ENCODE measurements at regions not wholly inside any gene's neighbourhood (a gene's known extent, or its start where the extent isn't known, plus 50 kb on each side); places are given as distances from the start of the nearest gene placed in this dataset.

- H3K4me1 Mint-ChIP-seq (ENCODE audit: low read depth, unreplicated experiment), result peaks cover 2% of the 10 kb centered on the region
- no peak overlapping the region for H3K4me3 Mint-ChIP-seq (ENCODE audit: unreplicated experiment)
- no peak overlapping the region for H3K4me3 ChIP-seq (ENCODE audit: insufficient read depth, low read depth, low read length)
- DNase-seq (ENCODE audit: low read depth), result no peak
- no peak overlapping the region for H3K27ac Mint-ChIP-seq (ENCODE audit: unreplicated experiment)
- H4K20me1 ChIP-seq (ENCODE audit: insufficient read depth, low read length), result no peaks in the 10 kb centered on the region
- FAIRE-seq, result peak; percentile 20
- no peaks in the 10 kb centered on the region for H3K79me2 ChIP-seq (ENCODE audit: insufficient read depth, low read length)
- no peaks in the 10 kb centered on the region for H3K36me3 ChIP-seq (ENCODE audit: insufficient read depth, low read length)
- H3K9me3 Mint-ChIP-seq (ENCODE audit: unreplicated experiment), result no peaks in the 10 kb centered on the region
- no peaks in the 10 kb centered on the region for H3K27me3 Mint-ChIP-seq (ENCODE audit: low read depth, unreplicated experiment)
- H3K9me3 ChIP-seq (ENCODE audit: insufficient read depth, low read depth, low read length), result no peaks in the 10 kb centered on the region
- TF ChIP-seq EZH2 (IDR thresholded peaks at IDR 0.05; ENCODE audit: insufficient read depth, low read length) (no peak), CTCF (IDR thresholded peaks at IDR 0.05; ENCODE audit: insufficient read depth, low read depth, low read length) (no peak)
- H3K27ac ChIP-seq (ENCODE audit: low read depth, low read length), result no peak overlapping the region
- no peak overlapping the region for H3K9ac ChIP-seq (ENCODE audit: low read length)
- H3K4me2 ChIP-seq (ENCODE audit: low read length), result no peak overlapping the region
- H3K4me1 ChIP-seq (ENCODE audit: insufficient read depth, low read length), result no peaks in the 10 kb centered on the region
- H3K36me3 Mint-ChIP-seq (ENCODE audit: low read depth, unreplicated experiment), result no peaks in the 10 kb centered on the region
- no peaks in the 10 kb centered on the region for H3K27me3 ChIP-seq (ENCODE audit: insufficient read depth, low read length)
- no peak overlapping the region for H2AFZ ChIP-seq (ENCODE audit: low read depth, low read length)
Observed at GRCh38 chr12:67852701-67853100, 136.5 kb upstream of the IFNG-AS1 start.

- Histone ChIP-seq H3K9ac (ENCODE audit: low read length) (no peak overlapping the region), H3K27me3 (ENCODE audit: insufficient read depth, low read length) (no peaks in the 10 kb centered on the region), H4K20me1 (ENCODE audit: insufficient read depth, low read length) (no peaks in the 10 kb centered on the region), H3K4me1 (ENCODE audit: insufficient read depth, low read length) (no peaks in the 10 kb centered on the region), H3K4me3 (ENCODE audit: insufficient read depth, low read depth, low read length) (no peak overlapping the region), H3K27ac (ENCODE audit: low read depth, low read length) (no peak overlapping the region), H2AFZ (ENCODE audit: low read depth, low read length) (no peak overlapping the region), H3K79me2 (ENCODE audit: insufficient read depth, low read length) (no peaks in the 10 kb centered on the region), H3K9me3 (ENCODE audit: insufficient read depth, low read depth, low read length) (no peaks in the 10 kb centered on the region), H3K4me2 (ENCODE audit: low read length) (no peak overlapping the region), H3K36me3 (ENCODE audit: insufficient read depth, low read length) (no peaks in the 10 kb centered on the region)
- Mint-ChIP-seq H3K4me3 (ENCODE audit: unreplicated experiment) (no peak overlapping the region), H3K27ac (ENCODE audit: unreplicated experiment) (no peak overlapping the region), H3K9me3 (ENCODE audit: unreplicated experiment) (no peaks in the 10 kb centered on the region), H3K36me3 (ENCODE audit: low read depth, unreplicated experiment) (no peaks in the 10 kb centered on the region), H3K4me1 (ENCODE audit: low read depth, unreplicated experiment) (peaks cover 2% of the 10 kb centered on the region), H3K27me3 (ENCODE audit: low read depth, unreplicated experiment) (no peaks in the 10 kb centered on the region)
- TF ChIP-seq CTCF (IDR thresholded peaks at IDR 0.05; ENCODE audit: insufficient read depth, low read depth, low read length) (no peak), EZH2 (IDR thresholded peaks at IDR 0.05; ENCODE audit: insufficient read depth, low read length) (no peak)
- FAIRE-seq, result no peak
- DNase-seq (ENCODE audit: low read depth), result peak; percentile 69
Observed at GRCh38 chr12:67853204-67853603, 136.0 kb upstream of the IFNG-AS1 start.

GRCh38 chr12:67854351-67854750 is 134.9 kb upstream of the IFNG-AS1 start:
- Histone ChIP-seq H4K20me1 (ENCODE audit: insufficient read depth, low read length) (no peaks in the 10 kb centered on the region), H3K4me2 (ENCODE audit: low read length) (no peak overlapping the region), H3K79me2 (ENCODE audit: insufficient read depth, low read length) (no peaks in the 10 kb centered on the region), H3K27ac (ENCODE audit: low read depth, low read length) (no peak overlapping the region), H3K27me3 (ENCODE audit: insufficient read depth, low read length) (no peaks in the 10 kb centered on the region), H3K4me3 (ENCODE audit: insufficient read depth, low read depth, low read length) (no peak overlapping the region), H2AFZ (ENCODE audit: low read depth, low read length) (no peak overlapping the region), H3K36me3 (ENCODE audit: insufficient read depth, low read length) (no peaks in the 10 kb centered on the region), H3K9ac (ENCODE audit: low read length) (no peak overlapping the region), H3K9me3 (ENCODE audit: insufficient read depth, low read depth, low read length) (no peaks in the 10 kb centered on the region), H3K4me1 (ENCODE audit: insufficient read depth, low read length) (no peaks in the 10 kb centered on the region)
- H3K4me3 Mint-ChIP-seq (ENCODE audit: unreplicated experiment), result no peak overlapping the region
- no peaks in the 10 kb centered on the region for H3K9me3 Mint-ChIP-seq (ENCODE audit: unreplicated experiment)
- peak; percentile 71 for DNase-seq (ENCODE audit: low read depth)
- peaks cover 2% of the 10 kb centered on the region for H3K4me1 Mint-ChIP-seq (ENCODE audit: low read depth, unreplicated experiment)
- no peaks in the 10 kb centered on the region for H3K36me3 Mint-ChIP-seq (ENCODE audit: low read depth, unreplicated experiment)
- no peak for FAIRE-seq
- no peak overlapping the region for H3K27ac Mint-ChIP-seq (ENCODE audit: unreplicated experiment)
- TF ChIP-seq CTCF (IDR thresholded peaks at IDR 0.05; ENCODE audit: insufficient read depth, low read depth, low read length), result no peak
- TF ChIP-seq EZH2 (IDR thresholded peaks at IDR 0.05; ENCODE audit: insufficient read depth, low read length), result no peak
- H3K27me3 Mint-ChIP-seq (ENCODE audit: low read depth, unreplicated experiment), result no peaks in the 10 kb centered on the region
